SH-SY5Y (cell line): ENCODE measurements at regions not wholly inside any gene's neighbourhood (a gene's known extent, or its start where the extent isn't known, plus 50 kb on each side); places are given as distances from the start of the nearest gene placed in this dataset.

ENCODE experiments used
- GATA2 ChIP-seq: IDR thresholded peaks from 2 replicates; pipeline ENCODE4 v1.6.1; 2011; ENCODE audit warnings: mild to moderate bottlenecking, low read depth, low read length
- GATA3 ChIP-seq: IDR thresholded peaks from 2 replicates; pipeline ENCODE4 v1.6.1; 2011; ENCODE audit warnings: low read depth, mild to moderate bottlenecking, low read length, moderate library complexity

DNA sequence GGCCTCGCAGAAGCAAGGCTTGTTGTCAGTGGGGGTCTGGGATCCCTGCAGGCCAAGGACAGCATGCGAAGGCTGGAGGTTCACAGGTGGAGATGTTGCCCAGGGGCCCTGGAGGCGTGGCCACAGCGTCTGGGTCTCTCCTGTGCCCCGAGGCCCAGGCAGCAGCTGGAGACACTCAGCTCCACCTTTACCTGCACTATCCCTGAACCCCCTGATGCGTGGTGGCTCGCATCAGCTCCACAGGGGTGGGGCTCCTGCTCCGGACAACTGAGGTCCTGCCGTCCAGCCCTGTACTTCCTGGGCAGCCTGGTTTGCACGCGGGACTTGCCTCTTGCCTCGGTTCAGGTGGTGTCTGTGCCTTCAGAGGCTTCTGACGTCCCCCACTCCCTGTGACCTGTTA, 54.6 kb upstream of the ZNF32 start:
- TF ChIP-seq GATA2 (no peak), GATA3 (no peak)

DNA sequence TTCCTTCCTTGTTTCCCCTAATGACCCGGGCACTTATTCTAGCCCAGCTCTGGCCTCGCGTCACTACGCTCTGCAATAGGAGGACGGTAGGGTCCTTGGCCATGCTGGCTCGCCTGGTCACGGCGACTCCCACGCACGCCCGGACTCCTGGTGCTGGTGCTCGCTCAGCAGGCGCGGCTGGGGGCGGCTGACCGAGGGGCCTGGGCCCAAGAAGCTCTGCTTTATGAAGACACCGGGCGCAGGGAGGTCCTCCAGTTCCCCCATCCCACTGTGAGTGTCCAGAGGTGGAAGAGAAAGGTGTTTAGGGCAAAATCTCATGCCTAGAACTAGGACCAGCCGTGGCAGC, 54.2 kb upstream of the ZNF32 start:
- TF ChIP-seq GATA2 = no peak
- TF ChIP-seq GATA3 = no peak

DNA sequence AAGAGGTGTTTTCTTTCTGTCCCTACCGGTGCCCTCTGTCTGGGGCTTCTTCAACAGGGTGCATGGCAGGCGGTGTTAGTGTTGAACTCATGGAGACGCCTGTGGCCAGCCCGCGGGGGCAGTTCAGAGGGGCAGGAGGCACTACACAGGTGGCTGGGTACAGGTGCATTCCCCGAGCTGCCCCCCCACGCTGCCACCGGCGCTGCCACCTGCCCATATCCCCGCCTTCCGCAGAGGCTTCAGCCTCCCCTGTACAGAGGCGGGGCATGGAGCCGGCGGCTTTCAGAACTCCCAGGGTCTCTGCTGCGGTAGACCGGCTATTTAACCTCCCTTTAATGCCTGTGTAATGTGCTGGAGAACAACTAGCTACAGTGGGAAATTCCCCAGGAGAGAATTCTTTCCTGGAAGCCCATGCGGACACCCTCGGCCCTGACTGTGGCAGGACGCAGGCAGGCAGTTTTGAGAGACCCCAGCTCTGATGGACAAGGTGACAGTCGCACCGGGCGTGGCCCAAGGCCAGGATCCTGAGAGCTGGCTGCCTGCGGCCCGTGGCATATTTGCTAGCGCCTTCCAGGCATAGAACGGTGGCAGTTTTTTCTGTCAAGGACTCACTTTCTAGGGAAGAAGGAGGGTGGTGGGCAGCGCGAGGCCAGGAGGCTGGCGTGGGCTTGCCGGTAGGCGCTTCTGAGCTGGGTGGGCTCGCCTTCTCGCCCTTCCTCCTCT, 53.7 kb upstream of the ZNF32 start:
- TF ChIP-seq GATA3 (no peak), GATA2 (no peak)

DNA sequence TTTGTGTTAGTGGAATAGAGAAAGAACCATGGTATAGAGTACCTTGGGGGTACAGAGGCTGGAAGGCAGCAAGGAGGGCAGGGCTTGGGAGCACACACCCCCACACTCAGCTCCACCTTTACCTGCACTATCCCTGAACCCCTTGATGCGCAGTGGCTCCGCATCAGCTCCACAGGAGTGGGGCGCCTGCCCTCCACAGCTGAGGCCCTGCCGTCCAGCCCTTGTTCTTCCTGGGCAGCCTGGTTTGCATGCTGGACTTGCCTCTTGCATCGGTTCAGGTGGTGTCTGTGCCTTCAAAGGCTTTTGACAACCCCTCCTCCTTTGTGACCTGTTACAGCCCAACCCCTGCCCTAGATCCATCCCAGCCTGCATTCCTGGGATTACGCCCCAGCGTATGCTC, 52.6 kb upstream of the ZNF32 start:
- TF ChIP-seq GATA2 = no peak
- no peak for TF ChIP-seq GATA3

DNA sequence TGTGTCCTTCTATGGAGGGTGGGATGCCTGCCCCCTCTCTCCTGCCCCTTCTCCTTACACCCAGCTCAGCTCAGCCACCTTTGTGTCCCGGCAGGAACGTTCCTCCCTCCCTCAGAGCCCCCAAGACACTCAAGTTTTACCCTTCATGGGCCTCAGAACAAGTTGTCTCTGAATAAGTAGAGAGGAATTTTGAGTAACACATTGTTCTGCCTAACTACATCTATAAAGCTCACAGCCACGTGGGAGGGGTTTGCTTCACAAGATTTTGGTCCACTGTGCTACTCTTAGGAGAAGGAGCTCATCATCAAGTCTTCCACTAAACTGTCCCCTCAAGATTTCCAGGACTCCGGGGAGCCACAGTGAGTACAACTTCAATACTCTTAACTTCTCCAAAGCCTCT, 51.6 kb upstream of the ZNF32 start:
- TF ChIP-seq GATA3 = no peak
- no peak for TF ChIP-seq GATA2

DNA sequence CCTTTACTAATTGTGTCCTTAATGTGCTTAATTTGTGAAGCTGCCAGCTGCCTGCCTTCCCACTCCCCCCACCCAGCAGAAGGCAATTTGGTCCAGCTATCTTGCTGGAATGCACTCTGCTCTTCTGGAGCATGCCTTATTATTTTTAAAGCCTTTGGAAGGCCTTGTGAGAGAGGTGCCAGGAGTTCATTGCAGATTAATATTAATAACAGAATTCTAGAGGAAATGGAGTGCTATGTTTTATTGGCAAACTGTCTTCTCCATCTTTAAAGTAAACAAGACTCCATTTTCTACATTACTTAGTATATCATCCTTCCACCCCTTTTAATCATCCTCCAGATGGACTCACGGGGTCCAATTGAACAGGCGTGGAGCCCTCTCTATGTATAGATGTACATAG, 50.8 kb upstream of the ZNF32 start:
- TF ChIP-seq GATA3 (no peak), GATA2 (no peak)
